Esophagus squamous epithelium (tissue), 4 donors: ENCODE measurements at regions not wholly inside any gene's neighbourhood (a gene's known extent, or its start where the extent isn't known, plus 50 kb on each side); places are given as distances from the start of the nearest gene placed in this dataset.

ENCODE experiments used
- POLR2A ChIP-seq, 4 donors: fragments of 450-650 bp; IDR thresholded peaks; one replicate each; pipeline ENCODE4 v1.6.1; 2017; ENCODE audit warnings: antibody characterized with exemption in 4 of 4, mild to moderate bottlenecking in 4 of 4, moderate library complexity in 3 of 4
- TF ChIP-seq, protein P1 (sequence below), 6 experiments: fragments of 450-650 bp in 4 of 6; fragments of 200-600 bp in 2 of 6; sonication (generic) in 2 of 6; IDR thresholded peaks; one replicate each; pipeline ENCODE4 v1.5.1; 2016 to 2019; ENCODE audit warnings: antibody characterized with exemption in 6 of 6, mild to moderate bottlenecking in 4 of 6, moderate library complexity in 4 of 6

DNA sequence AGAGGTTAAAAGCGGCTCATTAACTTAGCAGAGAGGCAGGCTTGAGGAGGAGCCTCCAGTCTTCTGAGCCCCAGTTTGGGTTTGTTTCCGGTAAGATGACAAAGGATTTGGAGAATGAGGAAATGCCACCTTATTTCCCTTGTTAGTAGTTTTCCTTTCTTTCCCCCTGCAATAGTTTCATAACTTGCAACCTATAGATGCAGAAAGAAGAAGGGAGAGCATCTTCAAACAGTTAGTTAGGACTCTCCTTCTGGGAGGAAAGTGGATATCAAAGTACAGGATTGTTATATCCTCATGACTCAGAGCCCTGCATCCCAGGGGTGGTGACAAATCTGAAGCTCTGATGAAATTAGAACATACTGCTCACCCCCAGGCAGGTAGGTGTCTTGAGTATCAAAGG, 180.7 kb upstream of the SLC38A2 start:
- TF ChIP-seq, protein P1, sequence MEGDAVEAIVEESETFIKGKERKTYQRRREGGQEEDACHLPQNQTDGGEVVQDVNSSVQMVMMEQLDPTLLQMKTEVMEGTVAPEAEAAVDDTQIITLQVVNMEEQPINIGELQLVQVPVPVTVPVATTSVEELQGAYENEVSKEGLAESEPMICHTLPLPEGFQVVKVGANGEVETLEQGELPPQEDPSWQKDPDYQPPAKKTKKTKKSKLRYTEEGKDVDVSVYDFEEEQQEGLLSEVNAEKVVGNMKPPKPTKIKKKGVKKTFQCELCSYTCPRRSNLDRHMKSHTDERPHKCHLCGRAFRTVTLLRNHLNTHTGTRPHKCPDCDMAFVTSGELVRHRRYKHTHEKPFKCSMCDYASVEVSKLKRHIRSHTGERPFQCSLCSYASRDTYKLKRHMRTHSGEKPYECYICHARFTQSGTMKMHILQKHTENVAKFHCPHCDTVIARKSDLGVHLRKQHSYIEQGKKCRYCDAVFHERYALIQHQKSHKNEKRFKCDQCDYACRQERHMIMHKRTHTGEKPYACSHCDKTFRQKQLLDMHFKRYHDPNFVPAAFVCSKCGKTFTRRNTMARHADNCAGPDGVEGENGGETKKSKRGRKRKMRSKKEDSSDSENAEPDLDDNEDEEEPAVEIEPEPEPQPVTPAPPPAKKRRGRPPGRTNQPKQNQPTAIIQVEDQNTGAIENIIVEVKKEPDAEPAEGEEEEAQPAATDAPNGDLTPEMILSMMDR (IDR thresholded peaks at IDR 0.05): no peak
- TF ChIP-seq POLR2A (IDR thresholded peaks at IDR 0.05): no peak
